Peyer's patch (tissue), 4 donors: ENCODE measurements at regions not wholly inside any gene's neighbourhood (a gene's known extent, or its start where the extent isn't known, plus 50 kb on each side); places are given as distances from the start of the nearest gene placed in this dataset.

Experiments
- DNase-seq, 3 donors: peaks; one replicate each; pipeline ENCODE4 v3.0.0-alpha.2; 2017 to 2019
- H3K27ac ChIP-seq, 4 donors: fragments of 200-600 bp; sonication (generic); one replicate each; pipeline ENCODE4 v1.5.1; 2016 to 2019
- H3K27me3 ChIP-seq, 2 donors: fragments of 200-600 bp; sonication (generic); one replicate each; pipeline ENCODE4 v1.5.1; 2019
- H3K36me3 ChIP-seq, 3 donors: fragments of 200-600 bp; sonication (generic); one replicate each; pipeline ENCODE4 v1.5.1; 2016 to 2019
- H3K4me1 ChIP-seq, 4 donors: fragments of 200-600 bp; sonication (generic); one replicate each; pipeline ENCODE4 v1.5.1; 2016 to 2019
- H3K4me3 ChIP-seq, 4 donors: fragments of 200-600 bp; sonication (generic); 1 replicate in 3 of 4; 2 replicates in 1 of 4; pipeline ENCODE4 v1.5.1; 2016 to 2019; ENCODE audit warnings: mild to moderate bottlenecking in 1 of 4
- H3K9me3 ChIP-seq, 4 donors: fragments of 200-600 bp; sonication (generic); one replicate each; pipeline ENCODE4 v1.5.1; 2016 to 2019; ENCODE audit warnings: mild to moderate bottlenecking in 1 of 4
- POLR2A ChIP-seq, 2 donors: fragments of 450-650 bp; IDR thresholded peaks; one replicate each; pipeline ENCODE4 v1.5.1; 2017; ENCODE audit warnings: antibody characterized with exemption in 2 of 2, mild to moderate bottlenecking in 2 of 2, moderate library complexity in 2 of 2
- TF ChIP-seq, protein P1 (sequence below), 6 experiments: fragments of 450-650 bp in 4 of 6; fragments of 200-600 bp in 2 of 6; sonication (generic) in 1 of 6; IDR thresholded peaks; one replicate each; pipeline ENCODE4 v1.5.1; 2017 to 2019; ENCODE audit warnings: antibody characterized with exemption in 6 of 6, mild to moderate bottlenecking in 3 of 6, moderate library complexity in 1 of 6

DNA sequence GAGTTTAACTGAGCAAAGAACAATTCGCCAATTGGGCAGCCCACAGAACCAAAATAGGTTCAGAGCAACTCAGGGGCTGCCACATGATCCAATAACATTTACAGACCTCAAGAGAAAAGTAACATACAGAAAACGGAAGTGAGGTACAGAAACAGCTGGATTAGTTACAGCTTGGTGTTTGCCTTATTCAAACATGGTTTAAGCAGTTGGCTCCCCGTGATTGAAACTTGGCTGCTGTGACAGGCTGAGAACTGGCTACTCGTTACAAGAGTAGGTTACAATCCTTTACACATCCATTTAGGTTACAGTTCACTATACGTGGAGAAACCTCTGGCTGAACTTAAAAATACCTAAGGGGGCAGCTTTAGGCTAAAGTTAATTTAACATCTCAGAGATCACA, 673.1 kb upstream of the PHF14 start:
- Histone ChIP-seq H3K27me3 (no peaks in the 10 kb centered on the region), H3K4me3 (no peak overlapping the region), H3K36me3 (no peaks in the 10 kb centered on the region), H3K4me1 (no peaks in the 10 kb centered on the region), H3K27ac (no peak overlapping the region), H3K9me3 (no peaks in the 10 kb centered on the region)
- TF ChIP-seq, protein P1, sequence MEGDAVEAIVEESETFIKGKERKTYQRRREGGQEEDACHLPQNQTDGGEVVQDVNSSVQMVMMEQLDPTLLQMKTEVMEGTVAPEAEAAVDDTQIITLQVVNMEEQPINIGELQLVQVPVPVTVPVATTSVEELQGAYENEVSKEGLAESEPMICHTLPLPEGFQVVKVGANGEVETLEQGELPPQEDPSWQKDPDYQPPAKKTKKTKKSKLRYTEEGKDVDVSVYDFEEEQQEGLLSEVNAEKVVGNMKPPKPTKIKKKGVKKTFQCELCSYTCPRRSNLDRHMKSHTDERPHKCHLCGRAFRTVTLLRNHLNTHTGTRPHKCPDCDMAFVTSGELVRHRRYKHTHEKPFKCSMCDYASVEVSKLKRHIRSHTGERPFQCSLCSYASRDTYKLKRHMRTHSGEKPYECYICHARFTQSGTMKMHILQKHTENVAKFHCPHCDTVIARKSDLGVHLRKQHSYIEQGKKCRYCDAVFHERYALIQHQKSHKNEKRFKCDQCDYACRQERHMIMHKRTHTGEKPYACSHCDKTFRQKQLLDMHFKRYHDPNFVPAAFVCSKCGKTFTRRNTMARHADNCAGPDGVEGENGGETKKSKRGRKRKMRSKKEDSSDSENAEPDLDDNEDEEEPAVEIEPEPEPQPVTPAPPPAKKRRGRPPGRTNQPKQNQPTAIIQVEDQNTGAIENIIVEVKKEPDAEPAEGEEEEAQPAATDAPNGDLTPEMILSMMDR (IDR thresholded peaks at IDR 0.05) = no peak
- TF ChIP-seq POLR2A (IDR thresholded peaks at IDR 0.05) = no peak
- no peak for DNase-seq

DNA sequence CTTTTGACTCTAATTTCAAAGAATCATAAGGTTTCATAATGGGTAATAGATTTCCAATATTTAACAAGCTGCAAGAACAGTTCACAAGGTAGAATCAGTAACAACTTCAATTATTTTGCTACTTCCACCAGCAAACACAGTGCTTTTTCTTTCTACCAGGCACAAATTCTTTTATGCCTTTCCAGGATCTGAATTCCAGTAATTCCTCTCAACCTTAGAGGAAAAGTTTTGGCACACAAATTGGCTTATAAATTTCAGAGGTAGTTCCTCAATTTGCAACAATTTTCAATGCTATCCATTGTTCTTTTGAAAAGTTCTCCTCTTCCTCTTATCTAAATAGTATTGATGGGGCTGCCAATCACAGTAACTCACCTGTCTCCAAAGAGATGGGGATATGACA, 665.4 kb upstream of the PHF14 start:
- Histone ChIP-seq H3K4me1 (no peaks in the 10 kb centered on the region), H3K36me3 (no peaks in the 10 kb centered on the region), H3K4me3 (no peak overlapping the region), H3K27me3 (no peaks in the 10 kb centered on the region), H3K27ac (no peak overlapping the region), H3K9me3 (no peaks in the 10 kb centered on the region)
- TF ChIP-seq POLR2A (IDR thresholded peaks at IDR 0.05) = no peak
- TF ChIP-seq, protein P1 (IDR thresholded peaks at IDR 0.05) = no peak
- no peak for DNase-seq

DNA sequence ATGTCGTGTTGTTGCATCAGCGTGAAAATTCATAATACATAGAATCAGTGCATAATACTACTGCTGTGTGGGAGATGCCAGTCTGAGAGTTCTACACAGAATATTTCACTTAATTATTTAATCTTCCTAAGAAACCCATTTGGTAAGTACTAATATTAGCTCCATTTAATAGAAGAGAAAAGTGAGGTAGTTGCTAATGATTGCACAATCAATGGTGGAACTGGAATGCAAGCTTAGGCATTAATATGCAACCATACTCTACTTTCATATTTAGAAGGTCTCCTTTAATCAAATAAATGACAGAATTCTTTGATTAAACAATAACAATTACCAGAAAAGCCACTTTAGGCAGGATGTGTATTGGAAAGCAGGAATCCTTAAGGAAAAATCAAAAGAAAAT, 660.7 kb upstream of the PHF14 start:
- no peak overlapping the region for H3K27ac ChIP-seq
- no peak for DNase-seq
- no peak for TF ChIP-seq POLR2A (IDR thresholded peaks at IDR 0.05)
- TF ChIP-seq, protein P1 (IDR thresholded peaks at IDR 0.05) = no peak

DNA sequence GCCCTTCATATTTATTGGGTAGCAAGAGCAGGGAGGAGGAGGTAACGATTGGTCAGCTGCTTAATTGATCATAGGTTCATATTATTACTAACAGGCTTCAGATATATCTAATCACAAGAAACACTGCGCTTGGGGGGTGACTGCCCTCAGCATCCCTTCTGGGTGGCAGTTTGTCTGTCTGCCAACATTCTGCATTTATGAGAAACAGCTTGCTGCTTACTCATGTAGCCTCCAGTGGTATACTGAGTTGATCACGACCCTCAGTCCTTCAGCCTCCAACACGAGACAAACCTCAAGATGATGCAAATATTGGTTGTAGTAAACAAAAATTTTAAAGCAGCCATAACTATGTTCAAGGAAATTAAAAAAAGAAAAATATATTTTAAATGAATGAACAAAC, 657.8 kb upstream of the PHF14 start:
- H3K4me1 ChIP-seq = no peaks in the 10 kb centered on the region
- H3K27me3 ChIP-seq = no peaks in the 10 kb centered on the region
- no peak overlapping the region for H3K27ac ChIP-seq
- H3K9me3 ChIP-seq = peaks cover 0 to 3% (median 0%) of the 10 kb centered on the region in 4 donors
- H3K36me3 ChIP-seq = no peaks in the 10 kb centered on the region
- TF ChIP-seq, protein P1 (IDR thresholded peaks at IDR 0.05) = no peak
- no peak for TF ChIP-seq POLR2A (IDR thresholded peaks at IDR 0.05)
- DNase-seq = no peak
- H3K4me3 ChIP-seq = no peak overlapping the region

More for the DNA sequence above, 660.7 kb upstream of the PHF14 start:
- Histone ChIP-seq H3K4me3 (no peak overlapping the region), H3K4me1 (no peaks in the 10 kb centered on the region), H3K9me3 (no peaks in the 10 kb centered on the region), H3K27me3 (no peaks in the 10 kb centered on the region), H3K36me3 (no peaks in the 10 kb centered on the region)

DNA sequence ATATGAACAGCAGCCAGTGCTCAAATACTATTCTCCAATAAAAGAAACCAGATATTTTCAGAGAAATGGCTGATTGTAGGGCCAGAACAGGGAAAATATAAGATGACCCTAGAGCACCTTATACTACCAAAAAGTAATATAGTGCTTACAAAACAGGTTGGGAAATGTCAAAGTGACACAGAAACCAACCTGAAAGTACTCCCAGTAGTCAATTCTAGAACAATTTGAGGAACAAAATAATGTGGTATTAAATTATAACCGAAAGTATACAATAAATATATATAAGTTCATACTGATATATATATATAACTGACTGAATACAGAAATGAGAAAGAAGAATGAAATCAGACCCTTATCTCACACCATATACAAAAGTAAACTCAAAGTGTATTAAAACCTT, 657.2 kb upstream of the PHF14 start:
- Histone ChIP-seq H3K4me1 (no peaks in the 10 kb centered on the region), H3K27me3 (no peaks in the 10 kb centered on the region), H3K36me3 (no peaks in the 10 kb centered on the region), H3K4me3 (no peak overlapping the region), H3K27ac (no peak overlapping the region), H3K9me3 (peaks cover 0 to 3% (median 0%) of the 10 kb centered on the region in 4 donors)
- TF ChIP-seq, protein P1 (IDR thresholded peaks at IDR 0.05) = no peak
- no peak for TF ChIP-seq POLR2A (IDR thresholded peaks at IDR 0.05)
- no peak for DNase-seq

DNA sequence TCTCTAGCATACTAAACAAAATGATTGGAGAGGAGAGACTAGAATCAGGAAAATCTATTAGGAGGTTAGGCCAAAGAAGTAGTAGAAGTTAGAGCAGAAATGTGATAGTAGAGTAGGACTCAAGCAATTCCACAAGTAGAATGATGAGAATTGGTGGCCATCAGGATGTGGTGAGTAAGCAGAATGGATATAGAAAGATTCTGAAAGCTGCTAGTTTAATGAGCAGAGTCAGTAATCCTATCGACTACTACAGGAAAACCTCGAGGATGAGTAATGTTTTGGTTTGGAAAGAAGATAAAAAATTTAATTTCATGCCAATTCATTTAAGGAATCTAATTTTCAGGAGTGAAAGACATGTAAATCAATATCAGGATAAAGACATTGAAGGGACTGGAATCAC, 648.3 kb upstream of the PHF14 start:
- Histone ChIP-seq H3K27me3 (no peaks in the 10 kb centered on the region), H3K4me1 (no peaks in the 10 kb centered on the region), H3K9me3 (peaks cover 0 to 2% (median 0%) of the 10 kb centered on the region in 4 donors), H3K36me3 (no peaks in the 10 kb centered on the region), H3K27ac (no peak overlapping the region), H3K4me3 (no peak overlapping the region)
- no peak for TF ChIP-seq POLR2A (IDR thresholded peaks at IDR 0.05)
- TF ChIP-seq, protein P1 (IDR thresholded peaks at IDR 0.05) = no peak
- no peak for DNase-seq
